Hematopoietic multipotent progenitor cell (in vitro differentiated cells): ENCODE measurements at regions not wholly inside any gene's neighbourhood (a gene's known extent, or its start where the extent isn't known, plus 50 kb on each side); places are given as distances from the start of the nearest gene placed in this dataset.
"Not testable (repeated sequence)": the region's sequence is repeated elsewhere in the genome, so short reads cannot be mapped to it uniquely, and the experiment has no call there.

Experiments used
- DNase-seq, 3 donors: peaks; one replicate each; pipeline ENCODE4 v3.0.0-alpha.2; 2011 to 2015; ENCODE audit warnings: low read depth in 2 of 3, low spot score in 2 of 3

GRCh38 chr14:85154714-85155113 lies 375.2 kb upstream of the FLRT2 start:
- no peak for DNase-seq

DNA sequence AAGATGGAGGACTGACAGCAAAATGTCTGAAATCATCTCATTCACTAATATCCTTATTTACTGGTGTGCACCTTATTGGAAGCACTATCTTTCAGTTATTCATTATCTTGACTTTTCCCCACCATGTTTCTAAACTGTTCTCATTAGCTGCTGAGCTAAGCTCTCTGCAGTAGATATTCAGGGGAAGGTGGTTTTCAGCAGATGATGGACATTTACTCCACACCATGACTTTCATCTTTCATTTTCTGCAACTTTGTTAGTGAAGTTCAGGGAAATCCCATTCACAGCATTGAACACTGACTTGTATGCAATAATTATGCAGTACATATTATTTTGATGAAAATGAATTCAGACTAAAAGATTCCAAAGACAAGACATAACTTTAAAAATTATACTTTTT lies 373.6 kb upstream of the FLRT2 start:
- DNase-seq, result no peak

DNA sequence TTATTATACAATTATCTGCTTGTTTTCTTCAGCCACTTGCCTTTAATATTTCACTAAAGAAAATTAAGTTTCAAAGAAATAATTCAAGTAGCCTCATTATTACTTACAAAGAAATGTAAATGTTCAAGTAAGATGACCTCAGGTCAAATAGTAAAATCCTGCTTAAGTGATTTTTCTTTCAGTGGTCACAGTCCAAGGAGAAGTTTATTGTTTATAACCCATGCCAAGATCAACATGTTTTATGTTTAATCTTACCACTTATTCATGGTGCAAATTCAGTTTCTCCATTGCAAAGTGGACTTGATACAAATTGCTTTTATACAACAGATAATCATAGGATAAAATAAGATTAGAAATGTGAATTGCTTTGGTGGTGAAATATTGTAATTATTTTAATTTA lies 370.2 kb upstream of the FLRT2 start:
- DNase-seq, result no peak

DNA sequence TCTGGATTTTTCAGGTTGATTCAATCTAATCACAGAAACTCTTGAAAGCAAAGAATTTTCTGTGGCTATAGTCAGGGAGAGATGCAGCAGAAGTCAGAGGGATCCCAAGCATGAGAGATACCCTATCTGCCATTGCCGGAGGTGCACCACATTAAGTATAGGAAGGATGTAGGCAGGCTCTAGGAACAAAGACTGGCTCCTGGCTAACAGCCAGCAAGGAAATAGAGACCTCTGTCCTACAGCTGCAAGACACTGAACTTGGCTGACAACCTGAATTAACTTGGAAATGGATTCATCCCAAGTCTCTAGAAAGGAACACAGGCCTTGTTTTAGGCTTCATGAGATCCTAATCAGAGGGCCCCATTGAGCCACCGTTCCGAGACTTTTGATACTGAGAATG lies 364.9 kb upstream of the FLRT2 start:
- no peak for DNase-seq

DNA sequence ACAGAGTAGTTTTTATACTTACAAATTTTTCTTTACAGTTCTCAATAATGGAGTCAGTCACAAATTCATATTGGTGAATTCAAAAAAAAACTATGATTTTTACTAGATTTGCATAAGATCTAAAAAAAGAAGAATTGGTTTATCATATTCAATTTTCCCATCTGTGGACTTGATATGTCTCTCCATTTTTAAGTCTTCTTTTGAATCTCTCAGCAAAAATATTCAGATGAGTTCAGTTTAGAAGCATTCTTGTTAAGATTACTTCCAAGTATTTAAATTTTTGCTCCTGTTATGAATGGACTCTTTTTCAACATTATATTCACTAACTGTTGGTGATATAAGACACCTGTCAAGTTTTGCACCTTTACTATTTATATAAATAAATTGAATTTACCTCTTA lies 360.6 kb upstream of the FLRT2 start:
- no peak for DNase-seq

DNA sequence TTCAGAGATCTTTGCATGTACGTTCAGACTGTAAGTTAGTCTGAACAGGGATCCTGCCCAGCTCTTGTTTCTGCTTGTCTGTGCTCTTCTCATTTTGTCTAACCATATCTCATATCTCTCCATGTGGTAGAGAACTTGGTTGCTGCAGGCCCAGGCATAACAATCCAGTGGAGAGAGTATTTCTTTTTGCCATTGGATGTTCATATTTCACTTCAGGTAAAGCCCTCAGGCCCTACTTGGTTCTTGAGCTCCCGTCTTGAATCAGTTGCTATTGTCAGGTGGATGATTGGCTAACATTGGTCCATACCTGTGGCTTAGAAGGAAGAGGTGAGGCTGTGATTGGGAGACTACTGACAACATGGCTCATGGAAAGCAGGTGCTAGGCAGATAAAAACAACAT lies 357.7 kb upstream of the FLRT2 start:
- DNase-seq, result no peak

DNA sequence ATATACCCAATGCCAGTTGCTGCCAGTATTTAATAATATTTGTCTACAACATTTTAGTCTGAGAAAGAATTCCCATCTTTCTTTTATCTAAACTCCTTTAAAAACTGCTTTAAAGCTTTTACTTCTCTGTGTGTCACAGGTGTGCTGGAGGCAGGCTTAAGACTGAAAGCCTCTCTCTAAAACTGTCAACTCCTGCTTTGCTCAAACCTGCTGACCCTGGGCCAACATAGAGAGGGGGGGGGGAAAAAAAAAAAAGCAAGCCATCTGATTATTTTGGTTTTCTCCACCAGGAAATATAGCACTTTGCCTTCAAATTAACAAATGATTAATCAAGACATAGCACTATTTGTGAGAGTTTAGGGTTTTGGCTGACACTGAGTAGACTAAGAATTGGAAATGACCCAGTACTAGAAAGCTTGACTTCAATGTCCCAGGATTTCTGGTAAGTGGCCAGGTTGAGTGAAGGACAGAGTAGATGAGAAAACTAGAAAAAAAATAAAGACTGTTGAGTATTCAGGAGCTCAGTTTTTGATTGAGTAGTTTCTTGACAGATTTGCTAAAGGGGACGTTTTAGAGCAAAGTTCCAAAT lies 357.0 kb upstream of the FLRT2 start:
- DNase-seq, result no peak

DNA sequence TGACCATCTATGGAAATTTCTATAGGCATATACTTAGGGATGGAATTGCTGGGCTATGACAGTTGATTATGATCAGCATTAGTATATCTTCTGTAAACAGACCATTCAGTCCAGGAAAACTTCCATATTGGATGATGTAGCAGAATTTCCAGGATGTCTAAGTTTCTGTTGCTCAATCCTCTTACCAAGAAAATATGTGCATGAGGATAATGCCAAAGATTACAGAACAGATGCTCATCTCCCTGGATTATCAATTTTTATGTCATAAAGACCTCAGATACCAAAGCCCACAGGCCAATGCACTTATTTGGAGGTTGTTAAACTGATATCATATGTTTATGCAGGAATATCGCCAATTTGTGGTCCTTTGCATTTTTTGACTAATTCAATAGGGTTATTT lies 354.4 kb upstream of the FLRT2 start:
- DNase-seq, result no peak

DNA sequence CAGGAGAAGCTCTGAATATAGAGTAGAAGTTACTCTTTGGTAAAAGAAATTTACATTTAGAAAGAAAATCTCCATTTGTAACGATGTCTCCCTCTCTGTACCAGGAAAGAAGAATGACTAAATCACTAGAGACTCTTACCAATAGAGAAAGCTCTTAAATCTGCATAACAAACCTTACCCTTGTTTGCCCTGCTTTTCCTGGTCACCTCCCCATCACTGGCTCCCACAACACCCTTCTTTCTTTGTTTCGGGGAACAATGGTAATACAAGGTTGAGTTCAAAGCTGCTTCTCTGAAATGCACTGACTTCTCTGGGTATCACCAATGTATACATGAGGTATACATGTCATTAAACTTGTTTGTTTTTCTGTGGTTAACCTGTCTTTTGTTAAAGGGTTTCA lies 351.1 kb upstream of the FLRT2 start:
- no peak for DNase-seq

GRCh38 chr14:85180876-85181275 lies 349.1 kb upstream of the FLRT2 start:
- DNase-seq, result no peak

DNA sequence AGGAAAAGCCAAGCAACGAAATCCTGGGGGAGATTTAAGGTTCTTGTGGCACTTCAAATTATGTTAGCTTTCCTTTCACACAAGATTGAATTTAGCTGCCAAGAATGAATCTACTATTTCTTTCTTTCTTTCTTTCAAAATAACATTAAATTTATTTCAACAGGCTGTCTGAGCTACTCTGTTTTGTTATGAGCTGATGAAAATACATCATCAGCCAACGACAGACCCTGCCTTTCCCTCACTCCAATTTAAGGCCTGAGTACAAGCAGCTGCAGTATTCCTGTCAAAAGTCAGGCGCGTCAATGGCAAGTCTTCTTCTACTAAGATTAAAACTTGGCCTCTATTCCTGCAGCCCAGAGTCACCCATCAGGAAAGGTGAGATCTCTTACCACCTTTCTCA lies 347.7 kb upstream of the FLRT2 start:
- DNase-seq, result no peak

DNA sequence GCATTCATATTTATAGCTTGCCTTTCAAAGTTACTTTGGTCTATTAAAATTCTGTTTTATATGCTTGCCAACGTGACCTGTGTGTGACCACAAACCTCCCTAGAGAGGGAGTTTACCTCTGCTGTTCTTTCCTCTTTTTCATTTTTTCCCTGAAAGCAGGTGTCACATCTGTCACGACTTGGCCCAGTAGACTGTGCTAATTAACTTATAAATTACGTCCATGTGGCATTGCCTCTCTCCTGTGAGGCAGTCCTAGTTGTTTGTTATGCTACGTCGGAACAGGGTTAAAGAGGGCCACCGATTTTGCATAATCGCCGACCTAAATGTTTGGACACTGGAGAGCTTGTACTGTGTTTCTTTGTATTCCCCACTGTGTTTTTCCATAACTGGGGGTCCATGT lies 343.9 kb upstream of the FLRT2 start:
- DNase-seq, result no peak

DNA sequence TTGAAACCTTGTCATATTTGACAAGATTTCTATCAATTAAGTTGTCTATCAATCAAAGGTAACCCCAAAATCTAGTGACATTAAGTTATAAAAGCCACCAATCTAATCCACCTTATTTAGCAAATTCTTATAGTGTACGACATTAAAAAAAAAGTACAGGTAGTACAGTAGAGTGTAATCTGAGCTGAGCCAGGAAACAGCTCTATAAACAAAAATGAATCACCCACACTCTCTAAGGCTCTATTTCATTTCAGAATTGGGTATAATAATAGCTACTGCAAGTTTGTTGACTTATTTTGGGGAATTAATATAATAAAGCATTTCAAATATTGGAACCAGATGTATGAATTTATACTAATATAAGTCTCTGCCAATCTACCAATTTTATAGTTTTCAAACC lies 342.4 kb upstream of the FLRT2 start:
- no peak for DNase-seq

GRCh38 chr14:85188836-85189235 lies 341.1 kb upstream of the FLRT2 start:
- no peak for DNase-seq

DNA sequence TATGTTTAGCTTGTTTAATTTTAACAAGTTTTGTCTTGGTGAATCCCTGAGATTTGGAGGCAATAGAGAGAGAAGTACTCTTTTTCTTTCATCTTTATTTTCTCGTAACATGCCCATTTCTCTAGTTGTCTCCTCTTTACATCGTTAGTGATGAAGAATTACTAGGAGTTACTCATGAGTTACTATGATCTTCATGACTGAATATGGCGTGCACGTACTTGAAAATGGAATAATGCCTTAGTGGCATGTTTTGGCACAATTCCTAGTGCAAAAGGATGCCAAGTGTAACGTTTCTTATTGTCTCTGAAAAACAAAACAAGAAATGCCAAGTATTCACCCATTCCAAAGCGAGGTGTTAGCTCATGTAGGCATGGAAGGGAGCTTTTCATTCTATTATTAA lies 340.7 kb upstream of the FLRT2 start:
- not testable (repeated sequence) for DNase-seq

- DNase-seq, result no peak
These were observed 339.7 kb upstream of the FLRT2 start for GRCh38 chr14:85190251-85190650.

- no peak for DNase-seq
These were observed 338.0 kb upstream of the FLRT2 start for GRCh38 chr14:85191986-85192385.

- DNase-seq, result peak in 1 of 3 donors; percentile 24
These were observed 334.0 kb upstream of the FLRT2 start for GRCh38 chr14:85195872-85196477.

- no peak for DNase-seq
These were observed 331.9 kb upstream of the FLRT2 start for GRCh38 chr14:85198001-85198400.

DNA sequence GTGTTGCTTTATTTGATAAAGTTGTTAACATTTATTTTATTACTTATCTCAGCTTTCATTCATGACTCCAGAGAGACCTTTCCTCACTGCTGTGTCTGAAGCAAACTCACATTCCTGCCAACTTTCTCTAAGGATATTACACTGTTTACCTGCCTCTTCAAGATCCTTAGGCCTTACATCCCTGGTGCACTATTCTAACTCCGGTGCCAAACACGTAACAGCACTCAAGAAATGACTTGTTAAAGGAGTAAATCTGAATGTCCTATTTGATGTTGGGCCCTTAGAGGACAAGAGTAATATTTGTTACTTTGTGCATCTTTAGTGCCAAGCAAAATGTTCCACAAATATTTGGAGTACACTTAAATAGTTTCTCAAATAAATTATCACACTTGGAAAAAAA lies 324.1 kb upstream of the FLRT2 start:
- no peak for DNase-seq

DNA sequence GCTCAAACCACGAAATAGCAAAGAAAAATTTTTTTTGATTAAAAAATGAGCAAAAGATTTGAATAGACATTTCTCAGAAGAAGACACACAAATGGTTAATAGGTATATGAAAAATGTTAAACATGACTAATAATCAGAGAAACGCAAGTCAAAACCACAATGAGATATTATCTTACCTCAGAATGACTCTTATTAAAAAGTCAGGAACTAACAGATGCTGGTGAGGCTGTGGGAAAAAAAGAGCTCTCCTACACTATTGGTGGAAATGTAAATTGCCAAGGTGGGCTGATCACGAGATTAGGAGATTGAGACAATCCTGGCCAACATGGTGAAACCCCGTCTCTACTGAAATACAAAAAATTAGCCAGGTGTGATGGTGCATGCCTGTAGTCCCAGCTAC lies 315.5 kb upstream of the FLRT2 start:
- DNase-seq, result no peak

- no peak for DNase-seq
These were observed 312.5 kb upstream of the FLRT2 start for GRCh38 chr14:85217412-85217811.

GRCh38 chr14:85218982-85219381 lies 311.0 kb upstream of the FLRT2 start:
- DNase-seq, result no peak
